RWPE1 (cell line): ENCODE measurements at regions not wholly inside any gene's neighbourhood (a gene's known extent, or its start where the extent isn't known, plus 50 kb on each side); places are given as distances from the start of the nearest gene placed in this dataset.

Source experiments
- CTCF ChIA-PET: fragments of 350-600 bp; sonication (Branson Sonifier 250); formaldehyde crosslinking; extraction: SDS; loops from one replicate; lab custom pipeline; 2021; lab: Yijun Ruan, JAX
- POLR2A ChIA-PET: fragments of 400-600 bp; formaldehyde crosslinking; extraction: SDS; loops from one replicate; lab custom pipeline; 2020; ENCODE audit warnings: antibody characterized with exemption; ENCODE audit not compliant: low non-redundant PET; lab: Yijun Ruan, JAX
- DNase-seq: peaks from one replicate; pipeline ENCODE4 v3.0.0; 2012; ENCODE audit warnings: low spot score
- H3K27ac ChIP-seq: fragments of 450-650 bp; 2 replicates; pipeline ENCODE4 v1.5.1; 2017
- CTCF ChIP-seq: fragments of 450-650 bp; conservative IDR thresholded peaks from 2 replicates; pipeline ENCODE4 v1.5.1; 2017; ENCODE audit warnings: low read depth, mild to moderate bottlenecking

- no peak for TF ChIP-seq CTCF
- no peak for DNase-seq
- ChIA-PET POLR2A (no interaction called here), CTCF (interaction anchor here (0.7 kb wide), 1 partner anchor 982 kb away, joined by 3 read pairs; no protein-coding TSS in a partner anchor)
- no peak overlapping the region for H3K27ac ChIP-seq
Observed at GRCh38 chr21:18164483-18164882, 80.2 kb upstream of the CHODL start.

GRCh38 chr21:18163956-18164355 is 80.7 kb upstream of the CHODL start:
- POLR2A ChIA-PET: no interaction called here
- H3K27ac ChIP-seq: no peak overlapping the region
- no peak for DNase-seq
- no peak for TF ChIP-seq CTCF
- CTCF ChIA-PET: interaction anchor here (0.6 kb wide), 1 partner anchor 351 kb away, joined by 3 read pairs; no protein-coding TSS in a partner anchor

DNA sequence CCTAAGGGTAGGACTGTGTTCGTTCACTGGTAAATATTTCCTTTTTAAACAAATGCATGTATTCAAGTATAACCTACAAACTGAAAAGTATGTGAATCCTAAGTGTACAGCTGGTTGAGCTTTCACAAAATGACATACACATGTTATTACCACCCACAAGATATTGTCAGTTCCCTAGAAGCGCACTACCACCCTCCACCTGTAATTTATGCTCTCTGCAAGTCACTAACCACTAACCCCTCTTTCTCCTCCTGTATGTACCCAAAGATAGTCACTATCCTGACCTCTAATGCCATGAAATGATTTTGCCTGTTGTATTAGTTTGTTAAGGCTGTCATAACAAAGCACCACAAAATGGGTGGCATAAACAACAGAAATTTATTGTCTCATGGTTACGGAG is 82.8 kb upstream of the CHODL start:
- no peak overlapping the region for H3K27ac ChIP-seq
- ChIA-PET POLR2A (no interaction called here), CTCF (no interaction called here)
- no peak for TF ChIP-seq CTCF
- no peak for DNase-seq

GRCh38 chr21:18157406-18157805 is 87.2 kb upstream of the CHODL start:
- DNase-seq: no peak
- POLR2A ChIA-PET: no interaction called here
- TF ChIP-seq CTCF: no peak
- no peak overlapping the region for H3K27ac ChIP-seq
- CTCF ChIA-PET: no interaction called here

DNA sequence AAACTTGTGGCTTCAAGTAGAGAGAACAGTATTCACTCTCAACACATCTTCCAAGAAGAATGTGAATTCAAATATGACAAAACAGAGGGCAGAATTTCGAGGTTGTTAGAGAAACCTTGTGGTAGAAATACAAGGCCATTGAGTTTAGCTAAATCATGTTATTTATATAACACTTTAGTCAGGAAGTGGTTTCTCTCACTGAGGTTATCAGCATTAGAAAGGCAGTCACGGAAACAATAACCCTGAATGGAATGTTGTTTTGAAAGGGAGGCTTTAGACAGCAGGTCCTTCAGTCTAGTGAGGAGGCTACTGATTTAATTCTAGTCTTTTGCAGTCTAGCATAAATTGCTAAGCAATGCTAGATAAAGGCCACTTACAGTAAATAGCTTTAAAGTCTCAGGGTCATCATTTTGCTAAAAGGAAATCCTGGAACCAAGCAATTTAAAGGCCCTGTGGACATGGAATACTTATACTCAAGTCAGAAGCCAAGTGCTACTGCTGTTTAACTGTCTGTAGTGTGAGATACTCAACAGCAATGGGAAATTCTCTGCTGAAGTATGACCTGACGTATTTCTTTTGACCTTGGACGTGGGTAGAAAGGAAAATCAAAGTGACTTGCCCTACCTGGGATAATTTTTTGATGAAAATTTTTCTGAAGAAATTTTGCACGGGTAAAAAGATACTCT is 89.0 kb upstream of the CHODL start:
- no peak overlapping the region for H3K27ac ChIP-seq
- ChIA-PET POLR2A (no interaction called here), CTCF (no interaction called here)
- no peak for TF ChIP-seq CTCF
- no peak for DNase-seq

GRCh38 chr21:18153063-18153462 is 91.6 kb upstream of the CHODL start:
- ChIA-PET CTCF (no interaction called here), POLR2A (no interaction called here)
- TF ChIP-seq CTCF: no peak
- DNase-seq: no peak
- H3K27ac ChIP-seq: no peak overlapping the region

GRCh38 chr21:18152371-18152770 is 92.3 kb upstream of the CHODL start:
- POLR2A ChIA-PET: no interaction called here
- no peak overlapping the region for H3K27ac ChIP-seq
- CTCF ChIA-PET: no interaction called here
- DNase-seq: no peak
- TF ChIP-seq CTCF: no peak
